Lung (tissue), 11 donors: ENCODE measurements at regions not wholly inside any gene's neighbourhood (a gene's known extent, or its start where the extent isn't known, plus 50 kb on each side); places are given as distances from the start of the nearest gene placed in this dataset.
A peak's percentile ranks its signal among the peaks of the same experiment; 100 is the strongest.

Source experiments
- ATAC-seq: fragments of 200-7000 bp; cut with Tn5 transposase; one replicate; pipeline ENCODE4 v1.9.1; 2020; ENCODE audit warnings: moderate number of reproducible peaks; ENCODE audit not compliant: insufficient read depth, low FRiP score
- DNase-seq, 3 donors: peaks; one replicate each; pipeline ENCODE4 v3.0.0-alpha.2; 2013 to 2017
- H3K27ac ChIP-seq, 2 donors: one replicate each; pipeline ENCODE4 v1.5.1; 2013; ENCODE audit warnings: mild to moderate bottlenecking in 2 of 2, moderate library complexity in 2 of 2, control low read depth in 1 of 2, inconsistent platforms in 1 of 2, low read depth in 1 of 2, low read length in 1 of 2
- H3K27me3 ChIP-seq, 3 donors: one replicate each; pipeline ENCODE4 v1.5.1; 2013; ENCODE audit warnings: low read length in 2 of 3; ENCODE audit not compliant: control insufficient read depth in 3 of 3, insufficient read depth in 3 of 3
- H3K36me3 ChIP-seq, 4 donors: one replicate each; pipeline ENCODE4 v1.5.1; 2013; ENCODE audit warnings: low read length in 4 of 4, mild to moderate bottlenecking in 1 of 4, moderate library complexity in 1 of 4; ENCODE audit not compliant: control insufficient read depth in 4 of 4, insufficient read depth in 4 of 4
- H3K4me1 ChIP-seq, 5 donors: one replicate each; pipeline ENCODE4 v1.5.1; 2013; ENCODE audit warnings: low read length in 5 of 5, mild to moderate bottlenecking in 2 of 5, moderate library complexity in 1 of 5; ENCODE audit not compliant: control insufficient read depth in 5 of 5, insufficient read depth in 5 of 5
- H3K4me3 ChIP-seq: one replicate; pipeline ENCODE4 v1.5.1; 2013; ENCODE audit warnings: mild to moderate bottlenecking, control low read depth, moderate library complexity
- H3K9ac ChIP-seq, 2 donors: one replicate each; pipeline ENCODE4 v1.5.1; 2013; ENCODE audit warnings: low read length in 2 of 2, control low read depth in 1 of 2; ENCODE audit not compliant: insufficient read depth in 1 of 2
- H3K9me3 ChIP-seq, 4 donors: one replicate each; pipeline ENCODE4 v1.5.1; 2013; ENCODE audit warnings: low read length in 3 of 4, mild to moderate bottlenecking in 1 of 4, moderate library complexity in 1 of 4; ENCODE audit not compliant: control insufficient read depth in 4 of 4, insufficient read depth in 3 of 4
- WGBS, 2 donors: extraction: QIAGEN DNeasy Blood & Tissue Kit; methylation state at CpG; one replicate each; pipeline ENCODE4 v1.1.7; 2013; 5-methylcytosine and 5-hydroxymethylcytosine counted together
- TF ChIP-seq, protein P1 (sequence below): IDR thresholded peaks from 2 replicates; pipeline ENCODE4 v1.5.1; 2012; ENCODE audit warnings: mild to moderate bottlenecking; ENCODE audit errors: control extremely low read depth, extremely low read depth
- donor health status: control.
- donor health status: control.
- donor health status: Bipolar disorder and iron deficiency.
- donor health status: healthy.
- donor health status: DM: yes; HTN: yes; CAD: no.

DNA sequence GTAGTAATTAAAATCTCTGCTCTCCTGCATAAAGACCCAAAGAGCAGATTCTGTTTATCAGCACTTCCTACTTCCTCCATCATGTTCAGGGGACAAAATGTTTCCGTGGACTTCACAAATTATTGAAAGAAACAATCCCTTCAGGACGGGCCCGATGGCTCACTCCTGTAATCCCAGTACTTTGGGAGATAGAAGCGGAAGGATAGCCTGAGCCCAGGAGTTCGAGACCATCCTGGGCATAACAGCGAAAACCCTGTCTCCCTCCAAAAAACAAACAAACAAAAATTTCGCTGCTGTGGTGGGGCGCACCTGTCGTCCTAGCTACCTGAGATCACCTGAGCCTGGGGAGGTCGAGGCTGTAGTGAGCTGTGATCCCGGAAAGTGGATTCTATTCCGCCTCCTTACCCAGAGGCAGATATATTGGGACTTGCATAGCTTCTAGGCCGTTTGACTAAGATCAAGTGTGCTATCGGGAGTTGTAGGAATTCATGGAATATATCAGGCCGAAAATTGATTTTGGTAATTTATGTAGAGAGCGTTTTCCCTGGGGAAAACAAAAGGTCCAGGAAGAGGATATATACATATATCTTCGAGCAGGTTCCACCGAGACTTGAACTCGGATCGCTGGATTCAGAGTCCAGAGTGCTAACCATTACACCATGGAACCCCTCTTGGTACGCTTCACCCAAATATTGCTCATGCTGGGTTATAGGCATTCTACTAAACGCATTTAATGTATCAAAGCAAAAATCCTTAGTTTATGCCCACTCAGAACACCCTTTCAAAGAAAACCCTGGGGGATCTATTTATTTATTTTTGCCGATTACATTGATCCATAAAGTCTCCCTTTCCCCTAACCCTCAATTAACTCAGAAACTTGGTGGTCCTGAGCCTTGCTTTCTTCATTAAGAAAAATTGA, 74.5 kb upstream of the ZNF184 start:
- Histone ChIP-seq H3K9ac (no peak overlapping the region), H3K9me3 (peaks cover 0 to 18% (median 5%) of the 10 kb centered on the region in 4 donors), H3K27ac (no peak overlapping the region), H3K36me3 (no peaks in the 10 kb centered on the region), H3K4me3 (no peak overlapping the region), H3K4me1 (no peaks in the 10 kb centered on the region), H3K27me3 (peaks cover 12 to 86% (median 79%) of the 10 kb centered on the region in 3 donors)
- DNase-seq (peak in 2 of 3 donors; percentile 18 to 44), ATAC-seq (no peak)
- TF ChIP-seq, protein P1, sequence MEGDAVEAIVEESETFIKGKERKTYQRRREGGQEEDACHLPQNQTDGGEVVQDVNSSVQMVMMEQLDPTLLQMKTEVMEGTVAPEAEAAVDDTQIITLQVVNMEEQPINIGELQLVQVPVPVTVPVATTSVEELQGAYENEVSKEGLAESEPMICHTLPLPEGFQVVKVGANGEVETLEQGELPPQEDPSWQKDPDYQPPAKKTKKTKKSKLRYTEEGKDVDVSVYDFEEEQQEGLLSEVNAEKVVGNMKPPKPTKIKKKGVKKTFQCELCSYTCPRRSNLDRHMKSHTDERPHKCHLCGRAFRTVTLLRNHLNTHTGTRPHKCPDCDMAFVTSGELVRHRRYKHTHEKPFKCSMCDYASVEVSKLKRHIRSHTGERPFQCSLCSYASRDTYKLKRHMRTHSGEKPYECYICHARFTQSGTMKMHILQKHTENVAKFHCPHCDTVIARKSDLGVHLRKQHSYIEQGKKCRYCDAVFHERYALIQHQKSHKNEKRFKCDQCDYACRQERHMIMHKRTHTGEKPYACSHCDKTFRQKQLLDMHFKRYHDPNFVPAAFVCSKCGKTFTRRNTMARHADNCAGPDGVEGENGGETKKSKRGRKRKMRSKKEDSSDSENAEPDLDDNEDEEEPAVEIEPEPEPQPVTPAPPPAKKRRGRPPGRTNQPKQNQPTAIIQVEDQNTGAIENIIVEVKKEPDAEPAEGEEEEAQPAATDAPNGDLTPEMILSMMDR: no peak
- WGBS, 2 donors: 19 to 22% methylated on average over 23 of the region's 23 CpGs

DNA sequence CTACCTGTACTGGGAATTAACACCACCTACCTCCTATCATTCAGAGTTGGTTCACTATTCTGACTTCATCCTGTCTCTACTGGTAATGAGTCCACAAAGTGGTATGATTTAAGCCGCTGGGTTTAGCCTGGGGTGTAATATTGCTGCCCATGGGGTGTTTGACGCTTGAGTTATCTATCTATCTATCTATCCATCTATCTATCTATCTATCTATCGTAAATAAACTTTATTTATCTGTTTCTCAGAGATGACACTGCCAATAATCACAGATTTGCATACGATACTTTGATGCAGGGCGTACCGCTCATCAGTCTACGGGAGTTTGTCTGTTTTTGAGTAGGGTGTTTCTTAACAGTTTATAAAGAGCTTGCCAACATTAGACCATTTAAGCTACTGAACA, 73.6 kb upstream of the ZNF184 start:
- no peaks in the 10 kb centered on the region for H3K4me1 ChIP-seq
- H3K27ac ChIP-seq: no peak overlapping the region
- no peak overlapping the region for H3K4me3 ChIP-seq
- peaks cover 12 to 88% (median 79%) of the 10 kb centered on the region in 3 donors for H3K27me3 ChIP-seq
- H3K9me3 ChIP-seq: peaks cover 0 to 18% (median 9%) of the 10 kb centered on the region in 4 donors
- no peak overlapping the region for H3K9ac ChIP-seq
- H3K36me3 ChIP-seq: no peaks in the 10 kb centered on the region
- no peak for DNase-seq
- WGBS, 2 donors: 81 to 84% methylated on average over 7 of the region's 7 CpGs
- ATAC-seq: no peak
- TF ChIP-seq, protein P1: no peak

DNA sequence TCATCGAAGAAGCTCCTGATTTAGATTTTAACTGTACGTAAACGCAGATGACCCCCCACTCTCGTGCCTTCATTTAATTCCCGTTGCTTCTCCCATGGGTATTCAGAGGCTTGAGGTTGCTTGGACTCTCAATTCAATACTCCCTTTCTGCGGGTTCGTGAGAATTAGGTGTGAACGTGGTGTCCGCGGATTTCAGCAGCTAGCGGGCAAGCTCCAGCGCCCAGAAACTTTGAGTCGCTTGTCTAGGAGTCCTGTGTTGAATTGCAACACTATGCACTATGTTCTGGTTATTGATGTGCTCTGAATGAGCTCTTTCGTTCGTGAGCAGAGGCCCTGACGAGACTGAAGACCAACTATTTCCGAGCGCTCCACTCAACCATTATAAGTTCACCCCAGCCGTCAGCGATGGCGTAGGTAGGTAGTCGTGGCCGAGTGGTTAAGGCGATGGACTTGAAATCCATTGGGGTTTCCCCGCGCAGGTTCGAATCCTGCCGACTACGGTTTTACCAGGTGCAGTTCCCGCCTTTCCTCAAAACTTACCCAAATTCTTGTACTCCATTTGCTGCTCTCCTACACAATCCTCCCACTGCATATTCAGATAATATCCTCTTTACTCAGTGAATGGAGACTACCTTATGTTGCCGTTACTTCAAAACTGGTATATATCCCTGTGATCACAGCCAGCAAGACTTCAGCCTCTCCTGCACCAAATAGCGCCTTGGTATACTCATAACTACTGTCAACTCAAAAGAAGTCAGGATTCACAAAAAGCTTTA, 72.6 kb upstream of the ZNF184 start:
- H3K4me1 ChIP-seq: no peaks in the 10 kb centered on the region
- no peak overlapping the region for H3K27ac ChIP-seq
- no peaks in the 10 kb centered on the region for H3K36me3 ChIP-seq
- TF ChIP-seq, protein P1: no peak
- peaks cover 0 to 18% (median 9%) of the 10 kb centered on the region in 4 donors for H3K9me3 ChIP-seq
- WGBS, 2 donors: 8 to 13% methylated on average over 32 of the region's 32 CpGs
- H3K27me3 ChIP-seq: peaks cover 12 to 84% (median 81%) of the 10 kb centered on the region in 3 donors
- no peak overlapping the region for H3K4me3 ChIP-seq
- H3K9ac ChIP-seq: no peak overlapping the region
- DNase-seq: no peak
- ATAC-seq: no peak
